ENCODE measurements at regions not wholly inside any gene's neighbourhood (a gene's known extent, or its start where the extent isn't known, plus 50 kb on each side); places are given as distances from the start of the nearest gene placed in this dataset.
"Not testable (repeated sequence)": the region's sequence is repeated elsewhere in the genome, so short reads cannot be mapped to it uniquely, and the experiment has no call there.

DNA sequence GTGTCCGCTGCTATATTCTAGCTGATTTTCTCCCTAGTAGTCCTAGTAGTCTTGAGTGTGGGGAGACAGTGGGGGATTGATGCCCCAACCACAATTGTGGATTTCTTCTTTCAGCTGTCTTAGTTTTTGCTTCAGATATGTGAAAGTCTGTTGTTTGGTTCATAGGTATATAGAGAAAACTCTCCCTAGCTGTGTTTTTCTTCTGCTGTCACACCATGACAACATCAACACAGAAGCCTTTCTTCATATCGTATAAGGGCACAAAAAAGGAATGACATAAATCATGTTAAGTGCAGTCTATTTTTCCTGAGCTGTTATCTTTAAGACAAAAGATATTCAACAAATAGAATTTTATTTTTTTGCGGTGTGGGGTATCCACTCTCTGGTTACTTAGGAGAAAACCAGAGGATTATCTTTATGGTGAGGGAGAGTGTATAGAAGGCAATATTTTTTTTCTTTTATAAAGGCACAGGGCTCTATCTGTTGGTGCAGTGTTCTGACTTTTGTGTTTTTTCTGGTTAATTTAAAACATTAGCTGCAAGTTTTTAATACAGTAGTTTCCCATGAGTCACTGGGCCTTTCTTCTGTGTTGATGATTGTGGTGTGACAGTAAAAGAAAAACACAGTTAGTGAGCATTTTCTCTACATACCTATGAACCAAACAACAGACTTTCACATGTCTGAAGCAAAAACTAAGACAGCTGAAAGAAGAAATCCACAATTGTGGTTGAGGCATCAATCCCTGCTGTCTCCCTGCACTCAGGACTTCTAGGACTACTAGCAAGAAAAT, 139.3 kb upstream of the PLGLB2 start:
- TF ChIP-seq POLR2A (IDR thresholded peaks at IDR 0.05; ENCODE audit: extremely low read depth, insufficient read length); MYC (IDR thresholded peaks at IDR 0.05; ENCODE audit: low read depth, low read length): not testable (repeated sequence)
- TF ChIP-seq, protein P1, sequence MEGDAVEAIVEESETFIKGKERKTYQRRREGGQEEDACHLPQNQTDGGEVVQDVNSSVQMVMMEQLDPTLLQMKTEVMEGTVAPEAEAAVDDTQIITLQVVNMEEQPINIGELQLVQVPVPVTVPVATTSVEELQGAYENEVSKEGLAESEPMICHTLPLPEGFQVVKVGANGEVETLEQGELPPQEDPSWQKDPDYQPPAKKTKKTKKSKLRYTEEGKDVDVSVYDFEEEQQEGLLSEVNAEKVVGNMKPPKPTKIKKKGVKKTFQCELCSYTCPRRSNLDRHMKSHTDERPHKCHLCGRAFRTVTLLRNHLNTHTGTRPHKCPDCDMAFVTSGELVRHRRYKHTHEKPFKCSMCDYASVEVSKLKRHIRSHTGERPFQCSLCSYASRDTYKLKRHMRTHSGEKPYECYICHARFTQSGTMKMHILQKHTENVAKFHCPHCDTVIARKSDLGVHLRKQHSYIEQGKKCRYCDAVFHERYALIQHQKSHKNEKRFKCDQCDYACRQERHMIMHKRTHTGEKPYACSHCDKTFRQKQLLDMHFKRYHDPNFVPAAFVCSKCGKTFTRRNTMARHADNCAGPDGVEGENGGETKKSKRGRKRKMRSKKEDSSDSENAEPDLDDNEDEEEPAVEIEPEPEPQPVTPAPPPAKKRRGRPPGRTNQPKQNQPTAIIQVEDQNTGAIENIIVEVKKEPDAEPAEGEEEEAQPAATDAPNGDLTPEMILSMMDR (IDR thresholded peaks at IDR 0.05; ENCODE audit: low read depth, low read length), result not testable (repeated sequence)
- TF ChIP-seq, protein P2, sequence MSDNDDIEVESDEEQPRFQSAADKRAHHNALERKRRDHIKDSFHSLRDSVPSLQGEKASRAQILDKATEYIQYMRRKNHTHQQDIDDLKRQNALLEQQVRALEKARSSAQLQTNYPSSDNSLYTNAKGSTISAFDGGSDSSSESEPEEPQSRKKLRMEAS (IDR thresholded peaks at IDR 0.05; ENCODE audit: low read depth, low read length), result not testable (repeated sequence)
